Epithelial cell of proximal tubule (primary cell): ENCODE measurements at regions not wholly inside any gene's neighbourhood (a gene's known extent, or its start where the extent isn't known, plus 50 kb on each side); places are given as distances from the start of the nearest gene placed in this dataset.

Experiments used
- DNase-seq: peaks from one replicate; pipeline ENCODE4 v3.0.0-alpha.2; 2011; ENCODE audit warnings: low read depth
- H3K4me3 ChIP-seq: 2 replicates; pipeline ENCODE4 v1.5.1; 2011; ENCODE audit warnings: low read depth, mild to moderate bottlenecking, low read length
- TF ChIP-seq, protein P1 (sequence below): conservative IDR thresholded peaks from 2 replicates; pipeline ENCODE4 v1.5.1; 2012; ENCODE audit warnings: low read depth, mild to moderate bottlenecking, low read length

DNA sequence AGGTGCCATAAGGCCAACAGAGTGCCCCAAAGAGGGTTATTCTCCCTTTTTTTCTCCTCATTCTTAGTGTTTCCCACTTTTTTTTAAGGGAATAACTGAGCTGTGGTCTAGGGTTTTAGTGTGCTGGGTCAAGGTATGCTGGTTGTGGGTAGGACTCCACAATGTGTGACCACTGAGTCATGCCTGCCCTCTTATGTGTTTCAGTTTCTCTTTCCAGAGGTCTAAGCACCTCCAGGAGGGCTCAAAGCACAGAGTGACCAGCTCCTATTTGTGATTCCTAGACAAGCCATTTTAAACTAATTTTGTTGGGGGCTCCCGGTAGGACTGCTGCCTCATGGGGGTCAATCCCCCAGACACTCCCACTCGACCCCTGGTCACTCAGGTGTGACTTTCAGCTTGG is 80.5 kb upstream of the GC start:
- H3K4me3 ChIP-seq = no peak overlapping the region
- TF ChIP-seq, protein P1, sequence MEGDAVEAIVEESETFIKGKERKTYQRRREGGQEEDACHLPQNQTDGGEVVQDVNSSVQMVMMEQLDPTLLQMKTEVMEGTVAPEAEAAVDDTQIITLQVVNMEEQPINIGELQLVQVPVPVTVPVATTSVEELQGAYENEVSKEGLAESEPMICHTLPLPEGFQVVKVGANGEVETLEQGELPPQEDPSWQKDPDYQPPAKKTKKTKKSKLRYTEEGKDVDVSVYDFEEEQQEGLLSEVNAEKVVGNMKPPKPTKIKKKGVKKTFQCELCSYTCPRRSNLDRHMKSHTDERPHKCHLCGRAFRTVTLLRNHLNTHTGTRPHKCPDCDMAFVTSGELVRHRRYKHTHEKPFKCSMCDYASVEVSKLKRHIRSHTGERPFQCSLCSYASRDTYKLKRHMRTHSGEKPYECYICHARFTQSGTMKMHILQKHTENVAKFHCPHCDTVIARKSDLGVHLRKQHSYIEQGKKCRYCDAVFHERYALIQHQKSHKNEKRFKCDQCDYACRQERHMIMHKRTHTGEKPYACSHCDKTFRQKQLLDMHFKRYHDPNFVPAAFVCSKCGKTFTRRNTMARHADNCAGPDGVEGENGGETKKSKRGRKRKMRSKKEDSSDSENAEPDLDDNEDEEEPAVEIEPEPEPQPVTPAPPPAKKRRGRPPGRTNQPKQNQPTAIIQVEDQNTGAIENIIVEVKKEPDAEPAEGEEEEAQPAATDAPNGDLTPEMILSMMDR = no peak
- DNase-seq = no peak

DNA sequence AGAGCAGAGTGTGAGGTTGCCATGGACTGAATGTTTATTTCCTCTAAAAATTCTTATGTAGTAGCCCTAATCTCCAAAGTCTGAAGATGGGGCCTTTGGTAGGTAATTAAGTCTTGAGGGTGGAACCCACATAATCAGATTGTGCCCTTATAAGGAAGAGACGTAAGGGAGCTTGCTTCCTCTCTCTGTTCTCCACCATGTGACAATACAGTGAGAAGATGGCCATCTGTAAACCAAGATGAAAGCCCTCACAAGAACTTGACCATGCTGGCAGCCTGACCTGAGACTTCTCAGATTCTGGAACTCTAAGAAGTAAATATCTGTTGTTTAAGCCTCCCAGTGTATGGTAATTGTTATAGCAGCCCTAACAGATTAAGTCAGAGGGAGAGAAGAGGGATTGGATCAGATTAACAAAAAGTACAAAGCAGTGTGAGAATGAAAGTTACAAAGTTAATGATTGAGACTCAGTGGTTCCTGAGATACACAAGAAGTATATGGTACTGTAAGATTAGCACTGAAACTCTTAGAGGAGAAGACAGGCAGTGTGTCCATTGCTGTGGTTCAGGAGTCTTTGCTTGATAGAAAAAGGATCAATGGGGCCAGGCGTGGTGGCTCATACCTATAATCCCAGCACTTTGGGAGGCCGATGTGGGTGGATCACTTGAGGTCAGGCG is 82.5 kb upstream of the GC start:
- DNase-seq = no peak
- TF ChIP-seq, protein P1 = no peak
- no peak overlapping the region for H3K4me3 ChIP-seq

- TF ChIP-seq, protein P1 = no peak
- no peak for DNase-seq
- H3K4me3 ChIP-seq = no peak overlapping the region
These were observed 83.7 kb upstream of the GC start for GRCh38 chr4:71867598-71867997.

GRCh38 chr4:71870456-71870855 is 86.6 kb upstream of the GC start:
- no peak for DNase-seq
- H3K4me3 ChIP-seq = no peak overlapping the region

GRCh38 chr4:71872221-71872620 is 88.3 kb upstream of the GC start:
- no peak for DNase-seq

More at GRCh38 chr4:71870456-71870855, 86.6 kb upstream of the GC start:
- TF ChIP-seq, protein P1 = no peak

GRCh38 chr4:71872767-71873415 is 89.0 kb upstream of the GC start:
- no peak overlapping the region for H3K4me3 ChIP-seq
- TF ChIP-seq, protein P1 = no peak
- no peak for DNase-seq

More at GRCh38 chr4:71872221-71872620, 88.3 kb upstream of the GC start:
- TF ChIP-seq, protein P1 = no peak
- no peak overlapping the region for H3K4me3 ChIP-seq

- no peak overlapping the region for H3K4me3 ChIP-seq
- TF ChIP-seq, protein P1 = no peak
- no peak for DNase-seq
These were observed 94.5 kb upstream of the GC start for GRCh38 chr4:71878376-71878775.
